HG03378 (cell line): ENCODE measurements at regions not wholly inside any gene's neighbourhood (a gene's known extent, or its start where the extent isn't known, plus 50 kb on each side); places are given as distances from the start of the nearest gene placed in this dataset.
"Not testable (repeated sequence)": the region's sequence is repeated elsewhere in the genome, so short reads cannot be mapped to it uniquely, and the experiment has no call there.

Source experiments
- ATAC-seq: cut with Tn5 transposase; IDR thresholded peaks from one replicate; pipeline ENCODE4 v1.9.1; 2021; ENCODE audit warnings: mild to moderate bottlenecking, moderate library complexity; ENCODE audit not compliant: unreplicated experiment

DNA sequence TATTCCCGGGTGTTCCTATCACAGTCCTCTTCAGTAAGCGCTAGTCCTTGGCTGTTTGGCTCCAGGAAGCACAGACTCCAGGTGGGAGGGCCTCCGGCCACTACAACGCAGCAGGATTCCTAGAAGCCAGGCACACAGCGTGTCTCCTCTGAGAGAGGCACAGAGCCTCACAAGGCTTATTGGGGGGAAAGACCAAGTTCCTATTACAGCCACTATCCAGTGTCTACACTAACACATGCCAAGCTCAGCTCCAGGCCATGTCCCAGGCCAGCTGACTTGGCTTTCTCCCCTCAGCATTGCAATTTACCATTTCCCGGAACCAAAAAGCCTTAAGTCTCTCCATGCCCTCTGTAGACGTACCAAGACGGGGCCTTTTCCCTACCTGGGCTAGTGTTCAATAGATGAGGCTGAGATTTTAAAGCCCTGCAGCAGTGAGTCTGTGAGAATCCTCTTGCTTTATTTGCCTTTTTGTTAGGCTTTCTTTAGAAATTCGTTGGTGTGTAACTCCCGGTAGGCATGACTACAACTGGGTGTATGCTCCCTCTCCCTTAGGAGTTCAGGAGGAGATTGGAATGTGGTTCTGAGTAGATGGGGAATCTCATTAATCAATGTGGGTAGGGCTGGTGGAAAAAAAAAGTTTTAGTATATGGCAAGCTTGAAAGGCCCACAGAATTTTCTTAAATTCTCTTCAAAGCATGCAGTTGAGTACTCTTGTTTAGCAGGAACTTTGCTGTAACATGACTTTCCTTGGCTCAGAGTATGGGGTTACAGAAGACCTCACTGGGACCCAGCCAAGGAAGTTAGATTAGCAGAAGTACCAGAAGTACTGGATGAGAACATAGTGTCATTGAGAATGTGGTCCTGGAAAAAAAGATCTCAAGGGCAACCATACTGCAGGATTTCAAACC is 84.3 kb upstream of the SLC1A3 start:
- no peak for ATAC-seq

DNA sequence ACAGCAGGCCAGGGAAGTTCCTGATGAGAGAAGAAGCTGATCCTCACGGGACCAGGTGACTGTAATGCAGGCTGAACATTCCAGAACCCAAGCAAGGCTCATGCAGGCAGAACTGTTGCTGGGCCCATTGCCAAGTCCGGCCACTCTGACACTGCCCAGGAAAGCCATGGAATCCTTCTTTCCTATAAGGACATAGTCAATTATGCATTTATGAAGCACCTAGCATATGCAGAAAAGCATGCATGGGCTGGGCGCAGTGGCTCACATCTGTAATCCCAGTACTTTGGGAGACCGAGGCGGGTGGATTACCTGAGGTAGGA is 83.7 kb upstream of the SLC1A3 start:
- ATAC-seq, result no peak

DNA sequence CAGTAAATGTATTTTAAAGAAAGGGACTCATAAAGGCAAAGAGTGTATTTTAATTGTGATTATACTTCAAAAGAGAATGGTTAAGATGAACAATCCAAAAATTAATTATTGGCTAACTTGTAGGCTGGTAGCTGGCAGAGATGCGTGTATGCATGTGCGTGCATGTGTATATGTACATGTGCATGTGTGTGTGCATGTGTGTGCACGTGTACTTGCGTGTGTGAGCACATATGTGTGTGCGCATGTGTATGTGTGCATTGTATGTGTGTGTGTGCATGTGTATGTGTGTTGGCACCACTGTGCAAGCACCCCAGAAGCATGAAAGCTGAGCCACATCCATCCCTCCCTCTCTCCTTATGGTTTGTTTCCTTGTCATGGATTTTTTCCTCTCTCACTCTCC is 83.0 kb upstream of the SLC1A3 start:
- no peak for ATAC-seq

DNA sequence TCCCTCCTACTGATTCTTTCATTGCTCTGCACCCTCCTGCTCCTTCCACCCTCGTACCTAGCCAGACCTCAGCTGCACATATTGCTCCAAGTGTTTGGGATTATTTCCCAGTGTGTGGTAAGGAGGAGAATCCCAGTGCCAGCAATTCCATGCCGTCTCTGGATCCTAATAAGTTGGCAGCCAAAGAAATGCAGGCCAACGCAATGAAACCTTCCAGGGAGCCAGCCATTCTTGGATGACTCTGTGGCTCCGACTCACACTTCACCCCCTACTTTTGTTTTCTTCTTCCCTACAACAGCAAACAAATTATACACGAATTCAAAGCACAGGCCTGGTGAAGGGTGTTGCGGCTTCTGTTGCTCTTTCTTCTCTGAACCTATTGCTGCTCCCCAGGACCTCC is 82.5 kb upstream of the SLC1A3 start:
- ATAC-seq, result no peak

DNA sequence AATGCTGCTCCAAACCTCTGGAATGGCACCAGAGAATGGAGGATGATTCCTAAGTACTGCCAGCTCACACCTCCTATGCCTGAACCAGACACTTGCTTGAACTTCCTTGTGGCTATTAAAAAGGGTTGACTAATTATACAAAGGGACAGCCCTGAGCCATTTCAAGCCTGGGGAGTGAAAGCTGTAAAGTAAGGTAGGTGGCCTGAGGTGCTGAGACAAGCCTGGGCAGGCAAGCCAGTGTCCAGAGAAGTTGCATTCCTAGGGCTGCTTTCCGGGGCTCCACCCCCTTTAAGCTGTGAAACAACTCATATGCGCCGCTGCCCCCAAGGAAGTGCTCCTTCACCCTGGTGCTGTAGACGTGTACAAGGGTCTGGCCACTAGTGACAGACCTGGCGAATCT is 79.9 kb upstream of the SLC1A3 start:
- no peak for ATAC-seq

DNA sequence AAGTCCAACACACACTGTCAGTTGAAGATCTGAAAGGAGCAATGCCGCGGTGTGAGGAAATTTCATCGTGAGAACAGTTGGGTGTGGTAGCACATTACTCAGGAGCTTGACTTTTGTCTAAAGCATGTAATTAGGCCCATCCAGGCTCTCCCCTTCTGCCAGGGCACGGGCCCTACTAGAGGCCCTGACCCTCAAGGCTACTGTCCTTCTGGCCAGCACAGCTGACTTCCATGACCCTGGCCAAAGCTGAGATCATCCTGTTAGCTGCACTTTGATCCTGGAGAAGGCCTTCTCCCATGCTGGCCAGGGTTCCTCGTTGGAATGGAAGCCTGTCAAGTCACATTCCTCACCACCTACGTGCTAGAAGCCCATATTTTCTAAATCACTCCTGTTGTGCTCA is 77.8 kb upstream of the SLC1A3 start:
- no peak for ATAC-seq

DNA sequence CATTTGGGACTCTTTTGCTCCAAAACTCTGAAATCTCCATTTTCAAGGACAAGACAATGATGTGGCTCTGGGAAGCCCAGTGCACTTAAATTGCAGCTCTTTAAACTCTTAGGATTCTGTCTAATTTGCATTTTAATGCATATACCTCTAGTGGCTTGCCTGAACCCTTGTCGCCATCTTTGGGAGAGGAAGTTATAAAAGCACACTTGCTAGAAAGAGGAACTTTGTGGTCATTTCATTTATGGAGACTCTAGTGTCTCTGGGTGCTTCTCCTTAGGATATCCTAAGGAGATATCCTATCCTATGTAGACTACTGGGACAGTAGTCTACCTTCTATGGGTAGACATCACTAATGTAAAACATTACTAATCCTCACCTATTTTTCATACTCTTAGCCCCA is 77.3 kb upstream of the SLC1A3 start:
- no peak for ATAC-seq

DNA sequence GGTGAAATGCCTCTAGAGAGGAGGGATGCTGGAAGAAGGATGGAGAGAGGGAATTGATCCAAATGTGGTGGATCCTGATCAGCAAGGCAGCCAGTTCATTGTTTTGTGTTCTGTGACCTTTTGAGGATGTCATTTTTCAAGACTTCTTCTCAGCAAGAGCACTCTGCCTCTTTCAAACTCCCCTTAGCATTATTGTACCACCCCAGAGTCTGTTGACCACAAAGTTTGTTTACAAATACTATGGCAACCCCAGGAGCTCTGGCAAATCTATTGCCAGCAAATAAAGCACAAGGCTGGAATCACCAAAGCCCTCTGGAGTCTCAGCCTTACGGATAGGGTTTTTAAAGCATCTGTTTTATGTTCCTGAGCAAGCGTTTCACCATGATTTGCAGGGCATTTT is 76.2 kb upstream of the SLC1A3 start:
- no peak for ATAC-seq

DNA sequence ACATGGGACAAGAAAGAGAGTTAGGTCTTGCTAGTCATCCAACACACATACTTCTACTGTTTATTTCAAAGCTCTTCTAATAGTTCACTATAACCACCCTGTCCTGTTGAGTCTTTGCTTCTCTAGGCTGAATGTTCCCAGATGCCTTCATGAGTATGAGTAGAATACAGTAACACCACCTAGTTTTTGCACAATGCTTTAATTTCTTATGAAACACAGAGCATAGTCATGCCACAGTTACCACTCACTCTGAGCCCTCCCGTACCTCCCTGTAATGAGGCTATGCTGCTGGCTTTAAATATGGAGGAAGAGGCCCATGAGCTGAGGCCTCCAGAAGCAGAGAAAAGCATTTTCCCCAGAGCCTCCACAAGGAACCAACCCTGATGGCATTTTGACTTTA is 75.0 kb upstream of the SLC1A3 start:
- no peak for ATAC-seq

DNA sequence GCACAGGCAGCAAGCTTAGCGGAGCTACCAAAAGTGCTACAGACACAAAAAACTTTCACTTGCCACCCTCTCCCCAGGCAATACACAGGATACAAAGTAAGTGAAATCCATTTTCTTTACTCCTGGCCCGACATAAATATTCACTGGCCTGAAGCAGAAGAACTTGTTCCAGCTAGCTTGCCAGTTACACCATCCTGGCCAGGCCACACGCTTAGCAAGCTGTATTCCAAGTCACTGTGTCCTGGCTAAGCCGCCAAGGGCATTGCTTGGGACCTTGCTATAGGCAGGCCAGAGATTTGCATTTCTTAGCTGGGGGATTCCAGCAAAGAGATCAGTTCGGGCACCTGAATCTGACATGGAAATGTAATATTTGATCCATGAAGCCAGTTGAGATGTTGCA is 71.0 kb upstream of the SLC1A3 start:
- no peak for ATAC-seq

DNA sequence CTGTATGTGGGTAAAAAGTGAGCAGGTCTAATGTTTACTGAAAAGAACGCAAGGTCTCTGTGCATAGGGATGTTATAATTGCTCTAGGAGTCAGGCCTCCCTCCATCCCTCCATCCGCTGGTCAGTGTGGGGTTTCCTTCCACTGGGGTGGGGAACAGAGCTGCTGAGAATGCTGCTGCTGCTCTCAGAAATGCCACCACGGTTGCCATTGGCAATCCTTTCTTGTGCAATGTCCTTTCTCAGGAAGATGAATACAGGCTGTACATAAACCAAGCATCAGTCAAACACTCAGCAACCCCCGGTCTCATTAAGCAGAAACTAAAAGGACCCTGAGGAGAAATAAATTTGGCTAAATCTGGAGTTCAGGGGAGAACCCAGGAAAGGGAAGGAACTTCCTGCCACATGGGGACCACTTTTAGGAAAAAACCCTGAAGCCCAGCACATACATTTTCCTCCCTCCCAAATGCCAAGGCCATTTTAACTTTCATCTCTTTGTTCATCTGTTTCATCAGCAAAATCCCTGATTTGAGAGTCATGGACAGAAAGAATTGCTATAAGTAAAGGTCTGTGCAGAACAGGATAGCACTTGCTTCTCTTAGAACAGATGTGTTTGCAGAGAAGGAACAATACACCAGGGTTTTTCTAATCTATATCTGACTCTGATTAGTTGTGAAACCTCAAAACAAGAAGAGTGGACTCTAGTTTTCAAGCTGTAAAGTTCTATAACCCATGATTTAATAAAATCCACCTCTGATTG is 70.4 kb upstream of the SLC1A3 start:
- ATAC-seq, result no peak

DNA sequence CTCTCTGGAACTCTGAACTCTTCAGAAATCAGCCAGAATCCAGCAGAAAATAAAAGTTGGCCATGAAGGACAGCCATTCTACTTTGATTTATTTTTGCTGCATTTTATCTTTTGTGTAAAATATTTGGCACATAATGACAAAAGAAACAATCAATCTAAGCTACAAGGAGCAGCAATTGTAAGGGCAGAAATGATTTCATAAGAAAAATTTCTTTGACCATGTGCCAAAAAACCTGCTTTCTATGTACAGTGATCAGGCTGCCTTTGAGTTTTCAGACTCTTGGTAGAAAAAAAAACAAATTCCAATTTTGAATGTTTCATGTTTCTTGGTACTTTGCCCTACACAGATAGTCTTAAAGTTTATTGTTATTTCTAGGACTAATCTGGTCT is 69.8 kb upstream of the SLC1A3 start:
- no peak for ATAC-seq

DNA sequence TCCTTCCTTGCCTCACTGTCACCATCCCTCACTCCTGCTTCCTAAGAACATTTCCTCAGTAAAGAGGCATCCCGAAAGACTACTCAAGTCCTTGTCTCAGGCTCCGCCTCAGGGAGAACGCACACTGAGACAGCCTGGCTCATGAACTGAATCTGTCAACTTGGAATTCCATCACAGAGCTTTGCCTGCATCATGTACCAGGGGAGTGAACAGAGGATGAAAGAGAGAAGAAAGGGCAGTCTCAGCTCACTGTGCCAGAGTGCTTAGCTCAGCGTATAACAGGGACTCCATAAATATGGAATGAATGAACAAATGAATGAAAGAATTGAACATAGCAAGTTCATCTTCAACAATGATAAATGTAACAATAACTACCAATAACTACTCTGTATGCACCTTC is 68.7 kb upstream of the SLC1A3 start:
- no peak for ATAC-seq

DNA sequence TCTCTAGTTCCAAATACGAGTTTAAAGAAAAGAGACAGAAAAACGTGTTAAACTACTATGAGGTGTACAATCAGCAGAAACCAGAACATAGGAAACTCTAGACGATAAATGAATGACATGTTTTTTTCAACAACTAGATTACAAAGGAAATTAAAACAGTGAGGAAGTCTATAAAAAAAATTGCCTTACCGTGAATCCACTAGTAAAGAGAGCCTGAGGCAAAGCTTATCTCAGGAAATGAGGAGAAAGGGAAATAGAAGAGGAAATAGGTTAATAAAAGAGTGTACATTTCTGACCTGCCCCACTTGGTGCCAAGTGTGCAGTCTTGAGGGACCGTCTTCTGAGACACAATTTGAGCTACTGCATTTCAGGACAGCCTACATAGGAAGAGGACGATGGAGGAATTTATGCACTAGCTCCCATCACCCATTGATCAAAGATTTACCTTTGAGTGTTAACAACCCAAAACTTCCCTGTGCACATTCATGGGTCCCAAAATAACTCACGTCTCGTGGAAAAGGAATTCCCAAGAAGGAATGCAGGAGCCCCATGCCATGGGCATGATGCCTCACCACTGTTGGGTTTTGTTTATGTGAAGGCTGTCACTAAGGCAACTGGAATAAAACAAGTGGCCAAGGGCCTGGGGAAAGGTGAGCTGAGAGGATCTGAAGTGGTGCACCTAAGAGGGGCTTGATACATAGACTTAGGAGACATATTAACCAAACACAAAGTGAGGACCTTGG is 53.6 kb upstream of the SLC1A3 start:
- ATAC-seq, result no peak

DNA sequence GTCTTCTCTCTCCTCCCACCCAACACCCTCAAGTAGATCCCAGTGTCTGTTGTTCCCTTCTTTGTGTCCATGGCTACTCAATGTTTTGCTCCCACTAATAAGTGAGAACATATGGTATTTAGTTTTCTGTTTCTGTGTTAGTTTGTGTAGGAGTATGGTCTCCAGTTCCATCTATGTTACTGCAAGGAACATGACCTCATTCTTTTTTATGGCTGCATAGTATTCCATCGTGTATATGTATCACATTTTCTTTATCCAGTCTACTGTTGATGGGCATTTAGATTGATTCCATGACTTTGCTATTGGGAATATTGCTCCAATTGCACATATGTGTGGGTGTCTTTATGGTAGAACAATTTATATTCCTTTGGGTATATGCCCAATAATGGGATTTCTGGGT is 51.4 kb upstream of the SLC1A3 start:
- ATAC-seq, result not testable (repeated sequence)
